ENCODE measurements at regions not wholly inside any gene's neighbourhood (a gene's known extent, or its start where the extent isn't known, plus 50 kb on each side); places are given as distances from the start of the nearest gene placed in this dataset.

DNA sequence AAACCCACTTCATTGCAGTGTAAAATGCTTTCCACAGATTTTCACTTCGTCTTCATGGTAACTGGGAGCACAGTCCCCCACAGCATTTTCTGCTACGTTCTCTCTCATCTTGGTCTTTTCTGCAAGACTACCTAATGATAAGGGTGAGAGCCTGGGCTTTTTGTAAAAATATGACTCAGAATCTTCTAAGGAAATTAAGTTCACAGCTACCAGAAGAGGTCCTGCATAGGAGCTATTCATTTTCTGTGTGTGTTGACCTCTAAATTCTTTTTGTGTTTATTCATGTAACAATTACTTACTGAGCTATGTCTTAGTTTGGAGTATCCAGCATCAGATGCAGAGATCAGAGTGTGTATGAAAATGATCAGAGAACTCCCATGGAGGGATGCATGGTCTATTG, 192.2 kb downstream of the CPEB2 start:
- no peaks in the 10 kb centered on the region for H3K27me3 Mint-ChIP-seq (ENCODE audit: insufficient read depth, low read depth, poor library complexity)
- Histone ChIP-seq H3K27ac (ENCODE audit: low read depth) (no peak overlapping the region), H3K4me1 (ENCODE audit: insufficient read depth) (peaks cover 24% of the 10 kb centered on the region), H3K79me2 (replicated peaks; ENCODE audit: insufficient read depth) (no peaks in the 10 kb centered on the region), H2AFZ (no peak overlapping the region), H3K4me3 (no peak overlapping the region), H3K36me3 (ENCODE audit: insufficient read depth) (no peaks in the 10 kb centered on the region), H4K20me1 (replicated peaks; ENCODE audit: insufficient read depth) (no peaks in the 10 kb centered on the region), H3K9me2 (ENCODE audit: insufficient read depth) (peaks cover 8% of the 10 kb centered on the region; the same call in 1 of the 2 replicates), H3K4me2 (no peak overlapping the region), H3K27me3 (ENCODE audit: insufficient read depth) (no peaks in the 10 kb centered on the region), H3F3A (replicated peaks; ENCODE audit: low read depth) (no peaks in the 10 kb centered on the region)
- H3K9me3 Mint-ChIP-seq, result no peaks in the 10 kb centered on the region
- no peak overlapping the region for H3K4me3 Mint-ChIP-seq
- TF ChIP-seq NANOG (IDR thresholded peaks at IDR 0.05; ENCODE audit: borderline replicate concordance) (no peak), STAT1 (IDR thresholded peaks at IDR 0.05; ENCODE audit: unreplicated experiment) (no peak), ZNF331 (CRISPR knock-in tag; IDR thresholded peaks at IDR 0.05; ENCODE audit: low read depth) (no peak), CREB1 (CRISPR knock-in tag; IDR thresholded peaks at IDR 0.05; ENCODE audit: low read depth) (no peak)
- TF ChIP-seq, protein P1, sequence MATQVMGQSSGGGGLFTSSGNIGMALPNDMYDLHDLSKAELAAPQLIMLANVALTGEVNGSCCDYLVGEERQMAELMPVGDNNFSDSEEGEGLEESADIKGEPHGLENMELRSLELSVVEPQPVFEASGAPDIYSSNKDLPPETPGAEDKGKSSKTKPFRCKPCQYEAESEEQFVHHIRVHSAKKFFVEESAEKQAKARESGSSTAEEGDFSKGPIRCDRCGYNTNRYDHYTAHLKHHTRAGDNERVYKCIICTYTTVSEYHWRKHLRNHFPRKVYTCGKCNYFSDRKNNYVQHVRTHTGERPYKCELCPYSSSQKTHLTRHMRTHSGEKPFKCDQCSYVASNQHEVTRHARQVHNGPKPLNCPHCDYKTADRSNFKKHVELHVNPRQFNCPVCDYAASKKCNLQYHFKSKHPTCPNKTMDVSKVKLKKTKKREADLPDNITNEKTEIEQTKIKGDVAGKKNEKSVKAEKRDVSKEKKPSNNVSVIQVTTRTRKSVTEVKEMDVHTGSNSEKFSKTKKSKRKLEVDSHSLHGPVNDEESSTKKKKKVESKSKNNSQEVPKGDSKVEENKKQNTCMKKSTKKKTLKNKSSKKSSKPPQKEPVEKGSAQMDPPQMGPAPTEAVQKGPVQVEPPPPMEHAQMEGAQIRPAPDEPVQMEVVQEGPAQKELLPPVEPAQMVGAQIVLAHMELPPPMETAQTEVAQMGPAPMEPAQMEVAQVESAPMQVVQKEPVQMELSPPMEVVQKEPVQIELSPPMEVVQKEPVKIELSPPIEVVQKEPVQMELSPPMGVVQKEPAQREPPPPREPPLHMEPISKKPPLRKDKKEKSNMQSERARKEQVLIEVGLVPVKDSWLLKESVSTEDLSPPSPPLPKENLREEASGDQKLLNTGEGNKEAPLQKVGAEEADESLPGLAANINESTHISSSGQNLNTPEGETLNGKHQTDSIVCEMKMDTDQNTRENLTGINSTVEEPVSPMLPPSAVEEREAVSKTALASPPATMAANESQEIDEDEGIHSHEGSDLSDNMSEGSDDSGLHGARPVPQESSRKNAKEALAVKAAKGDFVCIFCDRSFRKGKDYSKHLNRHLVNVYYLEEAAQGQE (IDR thresholded peaks at IDR 0.05; ENCODE audit: unreplicated experiment), result no peak
- H3K36me3 Mint-ChIP-seq (ENCODE audit: low read depth), result no peaks in the 10 kb centered on the region
- H3K27ac Mint-ChIP-seq, result no peak overlapping the region
- DNase-seq (ENCODE audit: low spot score) (no peak), ATAC-seq (no peak)
- H3K4me1 Mint-ChIP-seq, result peaks cover 31% of the 10 kb centered on the region

DNA sequence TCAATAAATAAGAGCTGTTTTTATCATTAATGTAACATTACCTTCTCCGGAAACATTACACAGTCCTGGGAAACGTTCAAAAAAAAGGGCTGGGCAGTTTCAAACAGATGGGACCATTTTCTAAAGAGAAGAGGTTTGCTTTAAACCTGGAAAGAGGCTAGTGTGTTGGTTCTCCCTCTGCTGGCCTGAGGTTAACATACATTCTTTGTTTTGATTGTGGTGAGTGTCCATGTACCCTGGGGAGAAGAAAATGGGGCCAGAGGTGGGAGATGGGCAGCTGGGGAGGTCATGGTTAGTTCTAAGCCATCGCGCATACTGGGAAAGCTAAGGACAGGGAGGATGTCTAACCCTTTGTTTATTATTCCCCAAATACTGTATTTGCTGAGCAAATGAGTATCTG, 194.7 kb downstream of the CPEB2 start:
- H3K9me2 ChIP-seq (ENCODE audit: insufficient read depth), result peaks cover 8% of the 10 kb centered on the region; the same call in 1 of the 2 replicates
- H3K27ac ChIP-seq (ENCODE audit: low read depth), result no peak overlapping the region
- peaks cover 26% of the 10 kb centered on the region for H3K4me1 ChIP-seq (ENCODE audit: insufficient read depth)
- no peak overlapping the region for H3K4me3 Mint-ChIP-seq
- no peaks in the 10 kb centered on the region for H3F3A ChIP-seq (replicated peaks; ENCODE audit: low read depth)
- no peak overlapping the region for H3K4me3 ChIP-seq
- H3K27ac Mint-ChIP-seq, result no peak overlapping the region
- no peaks in the 10 kb centered on the region for H3K27me3 Mint-ChIP-seq (ENCODE audit: insufficient read depth, low read depth, poor library complexity)
- no peaks in the 10 kb centered on the region for H3K9me3 Mint-ChIP-seq
- H3K79me2 ChIP-seq (replicated peaks; ENCODE audit: insufficient read depth), result no peaks in the 10 kb centered on the region
- TF ChIP-seq, protein P2, sequence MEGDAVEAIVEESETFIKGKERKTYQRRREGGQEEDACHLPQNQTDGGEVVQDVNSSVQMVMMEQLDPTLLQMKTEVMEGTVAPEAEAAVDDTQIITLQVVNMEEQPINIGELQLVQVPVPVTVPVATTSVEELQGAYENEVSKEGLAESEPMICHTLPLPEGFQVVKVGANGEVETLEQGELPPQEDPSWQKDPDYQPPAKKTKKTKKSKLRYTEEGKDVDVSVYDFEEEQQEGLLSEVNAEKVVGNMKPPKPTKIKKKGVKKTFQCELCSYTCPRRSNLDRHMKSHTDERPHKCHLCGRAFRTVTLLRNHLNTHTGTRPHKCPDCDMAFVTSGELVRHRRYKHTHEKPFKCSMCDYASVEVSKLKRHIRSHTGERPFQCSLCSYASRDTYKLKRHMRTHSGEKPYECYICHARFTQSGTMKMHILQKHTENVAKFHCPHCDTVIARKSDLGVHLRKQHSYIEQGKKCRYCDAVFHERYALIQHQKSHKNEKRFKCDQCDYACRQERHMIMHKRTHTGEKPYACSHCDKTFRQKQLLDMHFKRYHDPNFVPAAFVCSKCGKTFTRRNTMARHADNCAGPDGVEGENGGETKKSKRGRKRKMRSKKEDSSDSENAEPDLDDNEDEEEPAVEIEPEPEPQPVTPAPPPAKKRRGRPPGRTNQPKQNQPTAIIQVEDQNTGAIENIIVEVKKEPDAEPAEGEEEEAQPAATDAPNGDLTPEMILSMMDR (conservative IDR thresholded peaks at IDR 0.05; ENCODE audit: low read depth in 2 of 2), result peak; percentile 56 to 71
- TF ChIP-seq, protein P3, sequence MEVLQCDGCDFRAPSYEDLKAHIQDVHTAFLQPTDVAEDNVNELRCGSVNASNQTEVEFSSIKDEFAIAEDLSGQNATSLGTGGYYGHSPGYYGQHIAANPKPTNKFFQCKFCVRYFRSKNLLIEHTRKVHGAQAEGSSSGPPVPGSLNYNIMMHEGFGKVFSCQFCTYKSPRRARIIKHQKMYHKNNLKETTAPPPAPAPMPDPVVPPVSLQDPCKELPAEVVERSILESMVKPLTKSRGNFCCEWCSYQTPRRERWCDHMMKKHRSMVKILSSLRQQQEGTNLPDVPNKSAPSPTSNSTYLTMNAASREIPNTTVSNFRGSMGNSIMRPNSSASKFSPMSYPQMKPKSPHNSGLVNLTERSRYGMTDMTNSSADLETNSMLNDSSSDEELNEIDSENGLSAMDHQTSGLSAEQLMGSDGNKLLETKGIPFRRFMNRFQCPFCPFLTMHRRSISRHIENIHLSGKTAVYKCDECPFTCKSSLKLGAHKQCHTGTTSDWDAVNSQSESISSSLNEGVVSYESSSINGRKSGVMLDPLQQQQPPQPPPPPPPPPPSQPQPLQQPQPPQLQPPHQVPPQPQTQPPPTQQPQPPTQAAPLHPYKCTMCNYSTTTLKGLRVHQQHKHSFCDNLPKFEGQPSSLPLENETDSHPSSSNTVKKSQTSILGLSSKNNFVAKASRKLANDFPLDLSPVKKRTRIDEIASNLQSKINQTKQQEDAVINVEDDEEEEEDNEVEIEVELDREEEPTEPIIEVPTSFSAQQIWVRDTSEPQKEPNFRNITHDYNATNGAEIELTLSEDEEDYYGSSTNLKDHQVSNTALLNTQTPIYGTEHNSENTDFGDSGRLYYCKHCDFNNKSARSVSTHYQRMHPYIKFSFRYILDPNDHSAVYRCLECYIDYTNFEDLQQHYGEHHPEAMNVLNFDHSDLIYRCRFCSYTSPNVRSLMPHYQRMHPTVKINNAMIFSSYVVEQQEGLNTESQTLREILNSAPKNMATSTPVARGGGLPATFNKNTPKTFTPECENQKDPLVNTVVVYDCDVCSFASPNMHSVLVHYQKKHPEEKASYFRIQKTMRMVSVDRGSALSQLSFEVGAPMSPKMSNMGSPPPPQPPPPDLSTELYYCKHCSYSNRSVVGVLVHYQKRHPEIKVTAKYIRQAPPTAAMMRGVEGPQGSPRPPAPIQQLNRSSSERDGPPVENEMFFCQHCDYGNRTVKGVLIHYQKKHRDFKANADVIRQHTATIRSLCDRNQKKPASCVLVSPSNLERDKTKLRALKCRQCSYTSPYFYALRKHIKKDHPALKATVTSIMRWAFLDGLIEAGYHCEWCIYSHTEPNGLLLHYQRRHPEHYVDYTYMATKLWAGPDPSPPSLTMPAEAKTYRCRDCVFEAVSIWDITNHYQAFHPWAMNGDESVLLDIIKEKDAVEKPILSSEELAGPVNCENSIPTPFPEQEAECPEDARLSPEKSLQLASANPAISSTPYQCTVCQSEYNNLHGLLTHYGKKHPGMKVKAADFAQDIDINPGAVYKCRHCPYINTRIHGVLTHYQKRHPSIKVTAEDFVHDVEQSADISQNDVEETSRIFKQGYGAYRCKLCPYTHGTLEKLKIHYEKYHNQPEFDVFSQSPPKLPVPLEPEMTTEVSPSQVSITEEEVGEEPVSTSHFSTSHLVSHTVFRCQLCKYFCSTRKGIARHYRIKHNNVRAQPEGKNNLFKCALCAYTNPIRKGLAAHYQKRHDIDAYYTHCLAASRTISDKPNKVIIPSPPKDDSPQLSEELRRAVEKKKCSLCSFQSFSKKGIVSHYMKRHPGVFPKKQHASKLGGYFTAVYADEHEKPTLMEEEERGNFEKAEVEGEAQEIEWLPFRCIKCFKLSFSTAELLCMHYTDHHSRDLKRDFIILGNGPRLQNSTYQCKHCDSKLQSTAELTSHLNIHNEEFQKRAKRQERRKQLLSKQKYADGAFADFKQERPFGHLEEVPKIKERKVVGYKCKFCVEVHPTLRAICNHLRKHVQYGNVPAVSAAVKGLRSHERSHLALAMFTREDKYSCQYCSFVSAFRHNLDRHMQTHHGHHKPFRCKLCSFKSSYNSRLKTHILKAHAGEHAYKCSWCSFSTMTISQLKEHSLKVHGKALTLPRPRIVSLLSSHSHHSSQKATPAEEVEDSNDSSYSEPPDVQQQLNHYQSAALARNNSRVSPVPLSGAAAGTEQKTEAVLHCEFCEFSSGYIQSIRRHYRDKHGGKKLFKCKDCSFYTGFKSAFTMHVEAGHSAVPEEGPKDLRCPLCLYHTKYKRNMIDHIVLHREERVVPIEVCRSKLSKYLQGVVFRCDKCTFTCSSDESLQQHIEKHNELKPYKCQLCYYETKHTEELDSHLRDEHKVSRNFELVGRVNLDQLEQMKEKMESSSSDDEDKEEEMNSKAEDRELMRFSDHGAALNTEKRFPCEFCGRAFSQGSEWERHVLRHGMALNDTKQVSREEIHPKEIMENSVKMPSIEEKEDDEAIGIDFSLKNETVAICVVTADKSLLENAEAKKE (CRISPR knock-in tag; IDR thresholded peaks at IDR 0.05), result peak; percentile 77; the same call in 1 of the 2 replicates
- TF ChIP-seq EZH2phosphoT487 (IDR thresholded peaks at IDR 0.05; ENCODE audit: unreplicated experiment), result no peak
- TF ChIP-seq EZH2 (IDR thresholded peaks at IDR 0.05; ENCODE audit: low read depth, unreplicated experiment), result no peak
- H4K20me1 ChIP-seq (replicated peaks; ENCODE audit: insufficient read depth), result no peaks in the 10 kb centered on the region
- H3K36me3 ChIP-seq (ENCODE audit: insufficient read depth), result no peaks in the 10 kb centered on the region
- no peak overlapping the region for H2AFZ ChIP-seq
- no peaks in the 10 kb centered on the region for H3K27me3 ChIP-seq (ENCODE audit: insufficient read depth)
- peaks cover 36% of the 10 kb centered on the region for H3K4me1 Mint-ChIP-seq
- H3K36me3 Mint-ChIP-seq (ENCODE audit: low read depth), result no peaks in the 10 kb centered on the region
- ATAC-seq, result peak; percentile 65
- DNase-seq (ENCODE audit: low spot score), result peak; percentile 71
- no peak overlapping the region for H3K4me2 ChIP-seq
